GM19468 (cell line): ENCODE measurements at regions not wholly inside any gene's neighbourhood (a gene's known extent, or its start where the extent isn't known, plus 50 kb on each side); places are given as distances from the start of the nearest gene placed in this dataset.
"Not testable (repeated sequence)": the region's sequence is repeated elsewhere in the genome, so short reads cannot be mapped to it uniquely, and the experiment has no call there.

ENCODE experiments used
- ATAC-seq: cut with Tn5 transposase; IDR thresholded peaks from one replicate; pipeline ENCODE4 v1.9.1; 2021; ENCODE audit warnings: mild to moderate bottlenecking, moderate library complexity, moderate number of reproducible peaks; ENCODE audit not compliant: unreplicated experiment; ENCODE audit errors: extremely low read depth

DNA sequence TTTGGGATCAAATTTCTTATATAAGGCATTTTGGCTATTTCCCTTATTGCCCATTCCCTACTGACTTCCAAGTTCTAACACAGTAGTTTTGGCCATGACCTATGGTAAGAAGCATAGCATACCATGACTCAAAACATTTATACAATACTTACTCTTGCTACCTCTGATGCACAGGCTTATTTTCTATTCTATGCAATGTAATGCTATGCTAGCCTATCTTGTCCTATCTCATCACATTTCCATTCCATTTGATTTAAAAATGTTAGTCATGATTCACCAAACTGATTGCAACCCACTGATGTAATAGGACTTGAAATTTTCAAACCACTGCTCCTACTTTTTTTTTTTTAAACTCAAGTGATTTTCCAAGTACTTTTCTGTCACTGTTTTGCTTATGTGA, 658.5 kb downstream of the TYW1 start:
- no peak for ATAC-seq

DNA sequence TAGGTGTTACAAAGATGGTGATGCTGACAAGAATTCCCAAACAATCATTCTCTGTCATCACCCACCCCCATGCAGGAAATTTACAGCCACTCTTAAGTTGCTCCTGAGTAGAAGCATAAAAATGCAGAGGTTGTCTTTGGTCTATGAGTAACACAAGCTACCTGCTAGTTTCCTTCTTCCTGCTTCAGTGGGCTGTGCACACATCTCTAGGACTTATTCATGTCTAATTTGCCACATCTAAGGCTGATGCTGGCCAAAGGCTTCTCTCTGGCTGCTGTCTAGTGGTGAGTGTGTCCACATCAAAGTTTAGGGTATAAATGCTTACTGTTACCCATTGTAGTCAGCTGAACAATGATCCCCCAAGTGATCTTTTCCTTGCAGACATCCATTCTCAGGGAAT, 662.5 kb downstream of the TYW1 start:
- no peak for ATAC-seq

DNA sequence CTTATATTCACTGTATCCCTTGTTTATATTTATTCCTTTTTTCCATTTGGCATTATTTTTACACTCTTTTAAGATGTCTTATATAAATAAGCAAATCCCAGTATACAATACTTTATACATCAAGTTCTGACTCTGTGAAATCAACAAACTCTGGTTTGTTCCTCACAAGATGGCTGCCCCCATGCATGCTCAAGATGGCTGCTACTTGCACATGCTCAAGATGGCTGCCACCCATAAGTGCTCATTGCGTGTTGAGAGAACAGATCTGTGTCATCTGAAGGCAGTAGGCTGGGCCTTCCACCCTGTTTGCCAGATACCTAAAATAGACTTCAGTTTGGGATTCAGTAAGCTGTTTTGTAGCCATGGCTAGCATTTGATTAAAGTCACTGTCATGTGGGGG, 666.2 kb downstream of the TYW1 start:
- no peak for ATAC-seq

DNA sequence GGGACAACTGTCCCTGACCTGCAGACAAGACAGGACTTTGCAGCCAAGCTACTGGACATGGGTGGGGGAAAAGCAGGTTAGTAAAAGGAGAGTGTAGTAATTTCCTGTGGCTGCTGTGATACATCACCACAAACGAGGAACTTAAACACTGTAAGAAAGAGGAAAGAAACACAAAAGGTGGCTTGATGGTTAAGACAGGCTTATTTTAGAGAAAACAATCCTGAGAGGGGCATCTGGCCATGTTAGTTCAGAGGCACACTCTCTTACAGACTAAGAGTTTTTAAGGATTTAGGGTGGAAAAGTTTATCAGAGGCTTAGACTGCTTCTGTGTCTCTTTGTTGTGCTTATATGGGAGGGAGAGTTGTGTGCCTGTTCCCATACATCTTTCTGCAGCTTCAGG, 667.0 kb downstream of the TYW1 start:
- ATAC-seq, result no peak

DNA sequence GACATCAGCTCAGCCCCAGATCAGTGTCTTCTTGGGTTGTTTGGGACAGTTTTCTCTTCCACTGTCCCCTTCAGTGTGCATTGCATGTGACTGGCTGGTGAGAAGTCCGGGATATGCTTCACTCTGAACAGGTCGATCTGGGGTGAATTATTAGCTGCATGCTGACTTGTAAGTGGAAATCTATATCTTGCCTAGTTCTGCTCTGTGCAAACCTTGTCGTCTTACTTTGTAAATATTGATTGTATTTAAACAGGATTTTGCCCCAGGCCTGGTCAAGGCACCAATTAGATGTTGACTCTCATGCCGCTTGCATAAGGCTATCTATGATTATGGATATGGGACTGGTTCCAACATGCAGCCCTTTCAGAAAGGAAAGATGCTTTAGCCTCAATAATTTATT, 669.7 kb downstream of the TYW1 start:
- ATAC-seq, result not testable (repeated sequence)

DNA sequence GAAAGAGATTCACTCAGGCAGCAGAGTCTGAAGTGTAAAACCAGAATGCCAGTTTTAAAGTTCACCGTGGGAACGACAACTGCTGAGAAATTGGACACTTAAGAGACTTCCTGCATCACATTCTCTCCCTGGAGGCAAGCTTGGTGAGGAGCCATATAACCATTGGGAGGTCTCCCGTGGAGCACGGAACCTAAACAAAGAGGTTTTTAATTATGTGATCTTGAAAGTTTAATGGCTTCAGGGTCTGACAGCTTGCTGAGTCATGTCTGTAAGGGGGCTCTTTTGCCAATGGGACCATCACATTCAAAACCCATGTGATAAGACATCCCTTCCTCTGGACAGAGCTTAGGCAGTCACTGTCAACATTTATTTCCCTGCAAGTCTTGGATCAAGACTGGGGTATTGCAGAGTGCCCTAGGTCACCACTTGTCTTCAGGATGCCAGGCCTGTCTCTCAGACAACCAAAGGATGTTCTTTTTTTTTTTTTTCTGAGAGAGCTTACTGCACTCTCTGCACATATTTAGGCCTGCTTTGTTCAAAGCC, 674.4 kb downstream of the TYW1 start:
- ATAC-seq, result no peak

DNA sequence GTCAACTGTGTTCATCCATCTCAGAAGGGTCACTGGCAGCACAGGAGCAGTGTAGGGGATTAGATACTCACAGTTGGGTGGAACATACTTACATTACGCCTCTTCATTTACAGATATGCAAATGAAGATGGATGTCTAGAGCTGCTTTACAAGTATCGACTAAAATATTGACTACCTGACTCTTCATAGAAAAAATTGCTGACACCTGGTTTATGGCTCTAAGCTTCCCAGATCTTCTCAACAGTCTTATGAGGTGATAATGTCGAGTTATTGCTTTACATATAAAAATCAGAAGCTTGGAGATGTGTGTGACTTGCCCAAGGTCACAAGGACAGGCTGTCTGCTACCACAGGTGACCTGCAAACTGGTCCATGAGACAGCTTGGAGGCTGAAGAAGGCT, 677.2 kb downstream of the TYW1 start:
- ATAC-seq, result no peak

DNA sequence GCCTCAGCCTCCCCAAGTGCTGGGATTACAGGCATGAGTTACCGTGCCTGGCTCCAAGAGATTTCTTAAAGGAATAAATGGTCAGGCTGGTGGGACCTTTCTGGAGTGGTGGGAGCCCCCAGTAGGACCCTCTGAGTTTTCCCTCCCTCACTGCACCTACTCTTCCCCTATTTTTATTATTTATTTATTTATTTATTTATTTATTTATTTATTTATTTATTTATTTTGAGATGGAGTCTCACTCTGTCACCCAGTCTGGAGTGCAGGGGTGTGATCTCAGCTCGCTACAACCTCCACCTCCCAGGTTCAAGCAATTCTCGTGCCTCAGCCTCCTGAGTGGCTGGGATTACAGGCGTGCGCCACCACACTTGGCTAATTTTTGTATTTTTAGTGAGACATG, 678.2 kb downstream of the TYW1 start:
- not testable (repeated sequence) for ATAC-seq

DNA sequence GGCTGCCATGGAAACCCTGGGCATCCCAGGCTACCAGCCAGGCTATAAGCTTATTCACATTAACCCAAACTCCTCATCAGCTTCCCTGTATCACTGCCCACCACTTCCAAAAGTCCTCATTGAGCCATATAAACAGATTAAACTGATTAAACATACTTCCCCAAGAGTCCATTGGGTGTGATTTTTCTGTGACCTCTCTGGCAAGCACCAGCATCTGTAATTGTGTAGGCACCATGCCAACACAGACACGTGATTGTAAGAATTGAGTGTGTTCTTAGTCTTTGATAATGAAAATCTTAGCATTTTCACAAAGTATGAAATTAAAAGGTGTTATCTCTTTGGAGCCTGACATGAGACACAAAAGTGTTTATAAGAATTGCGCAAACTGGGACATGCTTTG, 679.3 kb downstream of the TYW1 start:
- no peak for ATAC-seq

DNA sequence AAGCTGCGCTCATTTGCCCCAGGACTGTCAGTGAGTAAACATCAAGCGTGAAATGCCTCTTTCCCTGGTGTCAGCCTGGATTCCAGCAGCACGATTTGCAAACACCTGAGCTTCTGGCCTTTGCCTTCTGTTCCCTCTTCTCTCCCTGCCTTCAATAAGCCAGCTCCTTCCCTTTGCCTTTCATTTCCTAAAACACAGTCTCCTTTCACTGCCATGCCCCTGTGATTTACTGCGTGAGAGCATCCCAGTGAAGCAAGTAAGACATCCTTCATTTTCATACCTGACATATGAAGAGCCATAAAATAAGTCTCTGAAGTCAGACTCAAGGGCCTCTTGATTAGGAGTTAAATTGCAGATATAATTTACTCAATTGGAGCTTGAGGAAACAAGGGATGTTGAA, 681.8 kb downstream of the TYW1 start:
- no peak for ATAC-seq

DNA sequence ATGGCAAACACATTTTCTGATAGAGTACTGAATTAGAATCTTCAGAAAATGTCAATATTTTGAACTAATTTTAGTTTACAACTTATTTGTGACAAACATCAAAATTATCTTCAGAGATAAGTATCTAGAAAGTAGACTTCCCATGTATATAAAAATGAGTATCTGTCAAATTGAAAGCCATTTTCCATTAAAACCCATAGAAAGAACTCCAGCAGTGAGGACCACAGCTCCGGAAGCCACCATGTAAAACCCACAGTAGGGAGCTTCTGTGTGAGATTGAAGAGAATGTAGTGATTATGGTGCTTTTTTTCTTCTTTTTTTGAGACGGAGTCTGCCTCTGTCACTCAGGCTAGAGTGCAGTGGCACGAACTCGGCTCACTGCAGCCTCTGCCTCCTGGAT, 687.0 kb downstream of the TYW1 start:
- ATAC-seq, result no peak

DNA sequence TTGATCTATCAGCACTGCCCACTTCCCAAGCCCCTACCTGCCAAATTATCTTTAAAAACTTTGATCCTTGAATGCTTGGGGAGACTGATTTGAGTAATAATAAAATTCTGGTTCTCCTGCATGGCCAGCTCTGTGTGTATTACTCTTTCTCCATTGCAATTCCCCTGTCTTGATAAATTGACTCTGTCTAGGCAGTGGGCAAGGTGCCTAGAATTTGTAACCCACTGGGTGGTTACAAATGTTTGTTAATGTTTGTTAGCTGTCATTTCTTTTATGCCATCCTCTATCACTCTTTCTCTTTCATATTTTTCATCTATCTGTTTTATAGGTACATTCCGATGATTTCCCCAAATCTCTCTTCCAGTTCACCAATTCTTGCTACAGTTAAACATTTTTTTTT, 694.1 kb downstream of the TYW1 start:
- no peak for ATAC-seq

DNA sequence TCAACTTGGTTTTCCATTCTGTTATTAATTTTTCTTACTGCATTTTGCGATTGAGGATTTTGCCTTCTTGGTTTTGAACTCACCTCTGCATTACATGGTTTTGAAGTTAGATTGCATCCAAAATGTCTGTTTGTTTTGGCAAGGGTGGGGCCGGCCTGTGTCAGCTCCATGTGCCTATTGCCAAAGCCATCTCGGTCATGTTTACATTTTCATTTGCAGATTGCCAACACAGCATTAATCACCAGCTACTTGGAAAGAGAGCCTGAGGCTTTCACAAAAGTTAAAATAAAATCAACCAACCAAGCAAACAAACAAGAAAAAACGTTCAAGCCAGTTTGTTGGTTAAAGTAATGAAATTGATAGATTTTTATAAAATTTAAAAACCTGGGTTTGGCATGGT, 695.8 kb downstream of the TYW1 start:
- ATAC-seq, result no peak

DNA sequence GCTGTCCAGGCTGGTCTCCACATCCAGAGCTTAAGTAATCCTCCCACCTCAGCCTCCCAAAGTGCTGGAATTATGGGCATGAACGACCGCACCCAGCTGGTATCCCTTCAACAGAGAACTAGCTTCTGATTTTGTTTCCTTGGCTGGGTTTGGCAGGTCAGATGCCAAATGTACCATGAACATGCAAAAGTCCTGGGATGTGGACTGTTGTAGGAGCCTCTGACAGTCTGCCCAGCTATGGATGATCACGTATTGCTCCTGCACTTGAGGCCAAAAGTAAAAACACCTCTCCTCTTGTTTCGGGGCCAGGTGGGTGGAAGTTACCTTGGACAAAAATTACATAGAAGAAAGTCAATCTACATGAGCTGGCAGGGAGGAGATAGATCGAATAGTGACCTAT, 699.5 kb downstream of the TYW1 start:
- ATAC-seq, result no peak

DNA sequence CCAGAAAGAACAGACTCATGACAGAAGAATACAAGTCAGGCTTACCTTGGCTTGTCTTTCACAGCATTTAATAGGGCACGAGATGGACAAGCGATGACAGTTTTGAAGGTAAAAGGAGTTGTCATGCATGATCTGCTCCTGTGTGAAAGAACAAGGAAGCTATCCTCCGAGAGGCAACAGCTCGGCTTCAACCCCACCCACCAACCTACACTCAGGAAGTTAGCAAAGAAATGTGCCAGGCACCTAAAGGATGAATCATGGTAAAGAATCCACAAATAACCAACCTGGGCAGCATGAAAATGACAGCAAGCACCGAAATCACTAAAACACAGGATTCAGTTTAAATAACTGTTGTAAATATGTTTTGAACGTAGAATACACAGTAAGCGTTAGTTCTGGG, 700.2 kb downstream of the TYW1 start:
- ATAC-seq, result no peak

DNA sequence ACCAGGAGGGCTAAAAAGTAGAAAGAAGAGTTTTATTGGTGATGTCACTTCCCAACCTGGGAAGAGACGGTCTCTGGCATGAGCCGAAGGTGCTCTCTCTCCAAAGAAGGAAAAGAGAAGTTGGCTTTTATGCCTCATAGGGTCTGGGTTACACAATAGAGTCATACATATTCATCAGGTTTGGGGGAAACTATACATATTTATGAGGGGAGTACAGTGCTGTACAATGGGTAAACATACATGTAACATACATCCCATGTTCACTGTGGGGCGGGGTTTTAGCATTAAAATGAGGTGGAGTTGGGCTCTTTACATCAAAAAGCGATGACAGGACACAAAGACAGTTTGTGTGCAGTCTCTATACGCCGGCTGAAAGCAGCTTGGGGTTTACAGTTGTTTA, 701.7 kb downstream of the TYW1 start:
- no peak for ATAC-seq

DNA sequence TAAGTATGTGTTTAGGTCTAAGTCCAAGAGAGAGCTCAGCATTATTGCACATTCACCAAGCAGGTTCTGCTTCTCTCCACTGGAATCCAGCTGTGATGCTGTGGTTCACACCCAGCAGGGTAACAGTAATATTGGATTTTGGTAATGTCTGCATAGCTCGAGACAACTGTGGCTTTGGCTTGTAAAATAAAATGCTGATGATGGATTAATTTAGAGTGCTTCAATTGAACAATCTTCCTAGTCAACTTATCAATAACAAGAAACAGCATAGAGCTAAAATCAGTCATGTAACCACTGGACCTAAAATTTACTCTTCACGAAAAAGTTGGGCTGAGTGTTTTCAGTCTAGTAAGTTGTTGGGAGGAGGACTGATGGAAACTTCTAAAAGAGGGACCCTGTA, 709.2 kb downstream of the TYW1 start:
- no peak for ATAC-seq

DNA sequence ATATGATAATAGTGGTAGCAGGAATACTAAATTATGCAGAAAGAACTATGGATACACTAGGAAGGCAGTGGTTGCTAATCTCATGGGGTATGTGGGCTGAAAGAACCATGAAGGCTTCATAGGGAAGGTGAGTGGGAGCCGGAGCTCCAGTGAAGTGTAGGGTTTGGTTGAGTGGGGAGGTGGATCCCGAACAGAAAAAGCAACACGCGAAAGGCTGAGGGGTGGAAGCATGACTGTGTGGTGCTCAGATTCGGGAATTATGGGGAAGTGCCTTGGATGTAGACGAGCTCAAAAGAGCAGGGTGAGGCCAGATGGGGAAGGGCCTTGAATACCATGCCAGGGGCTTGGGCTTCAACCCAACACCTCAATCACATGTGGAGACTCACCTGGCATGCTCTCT, 715.1 kb downstream of the TYW1 start:
- ATAC-seq, result no peak

DNA sequence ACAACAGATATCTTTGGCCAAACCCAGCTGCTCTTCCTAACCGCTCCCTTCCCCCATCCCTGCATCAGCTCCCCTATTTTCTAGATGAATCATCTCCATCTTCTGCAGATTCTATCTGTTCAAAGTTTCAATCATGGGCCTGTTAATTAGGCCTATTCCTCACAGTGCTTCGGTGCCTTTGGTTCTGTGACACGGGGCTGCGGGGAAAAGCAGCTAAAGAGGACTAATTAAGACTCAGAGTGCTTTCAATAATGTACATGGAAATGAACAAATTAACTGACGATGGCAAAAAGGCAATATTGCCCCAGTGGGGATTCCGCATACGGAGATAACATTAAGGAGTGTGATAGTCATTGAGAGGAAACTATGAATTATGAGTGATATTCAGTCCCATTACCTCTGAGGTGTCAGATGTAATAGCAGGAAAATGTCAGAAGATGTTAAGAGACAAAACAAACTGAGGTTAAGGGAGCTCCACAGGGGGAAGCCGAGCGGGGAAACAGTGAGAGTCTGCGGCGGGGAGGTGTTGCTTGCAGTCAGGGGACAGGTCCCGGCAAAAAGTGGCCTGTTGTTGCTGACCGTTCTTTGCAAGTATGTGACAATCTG, 716.9 kb downstream of the TYW1 start:
- no peak for ATAC-seq

DNA sequence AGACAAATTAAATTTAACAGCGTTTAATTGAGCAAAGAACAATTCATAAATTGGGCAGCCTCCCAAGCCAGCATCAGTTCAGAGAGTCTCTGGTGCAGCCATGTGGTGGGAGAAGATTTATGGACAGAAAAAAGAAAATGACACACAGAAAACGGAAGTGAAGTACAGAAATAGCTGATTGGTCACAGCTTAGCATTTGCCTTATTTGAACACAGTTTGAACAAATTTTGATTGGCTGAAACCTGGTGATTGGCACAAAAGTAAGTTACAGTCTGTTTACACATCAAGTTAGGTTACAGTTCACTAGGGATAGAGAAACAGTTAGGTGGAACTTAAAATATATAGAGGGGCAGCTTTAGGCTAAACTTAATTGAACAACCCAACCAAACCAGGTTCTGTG, 720.1 kb downstream of the TYW1 start:
- no peak for ATAC-seq

DNA sequence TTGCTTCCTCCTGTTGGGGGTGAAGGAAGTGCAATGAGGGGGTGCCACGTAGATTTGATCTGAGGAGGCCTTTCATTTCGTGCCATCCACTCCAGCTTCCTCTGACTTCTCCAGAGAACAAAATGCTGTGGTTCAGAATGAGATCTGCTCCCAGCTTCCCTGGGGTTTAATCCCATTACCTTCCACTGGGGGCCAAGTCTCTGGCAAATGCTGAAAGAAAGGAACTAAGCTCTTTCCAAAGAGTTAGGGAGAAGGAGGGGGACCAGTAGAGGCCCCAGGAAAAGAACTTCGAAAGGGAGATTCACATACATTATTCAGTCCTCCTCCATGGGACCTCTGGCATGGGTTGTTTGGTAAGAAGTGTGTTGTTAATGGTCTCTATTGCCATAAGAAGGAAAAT, 727.0 kb downstream of the TYW1 start:
- ATAC-seq, result no peak

DNA sequence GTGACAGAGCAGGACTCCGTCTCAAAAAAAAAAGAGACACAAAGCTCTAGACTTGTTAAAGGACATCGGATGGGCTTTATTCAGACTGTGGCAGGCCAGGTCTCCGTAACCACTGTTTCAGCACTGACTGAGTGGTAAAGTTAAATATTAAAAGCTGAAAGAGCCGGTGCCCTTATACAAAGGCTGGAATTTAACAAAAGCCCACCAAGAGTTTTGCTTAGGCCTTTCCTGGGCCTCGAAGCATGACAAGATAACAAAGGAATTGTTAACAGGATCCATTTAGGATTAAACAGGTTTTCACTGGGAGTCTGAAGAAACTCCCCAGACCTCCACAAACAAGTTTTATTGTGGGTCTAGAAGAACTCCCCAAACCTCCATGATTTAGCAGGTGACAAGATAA, 727.8 kb downstream of the TYW1 start:
- no peak for ATAC-seq

DNA sequence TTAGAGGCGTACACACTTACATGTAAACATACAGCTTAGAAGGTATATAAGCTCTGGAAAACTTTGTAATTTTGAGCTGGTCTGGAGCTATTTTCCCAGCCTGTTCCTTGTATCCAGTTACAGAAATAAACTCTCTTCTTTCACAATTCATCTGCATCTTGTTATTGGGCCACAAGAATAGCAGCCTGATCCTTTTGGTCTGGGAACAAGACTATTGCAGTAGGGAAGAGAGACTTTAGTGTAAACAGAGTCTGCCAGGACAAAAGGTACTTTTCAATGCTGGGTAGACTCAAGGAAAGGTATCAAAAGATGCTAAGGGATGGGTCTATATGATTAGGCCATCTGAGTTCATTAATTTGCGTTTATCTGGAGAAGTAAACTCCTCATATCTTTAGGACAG, 728.3 kb downstream of the TYW1 start:
- ATAC-seq, result no peak
